Upper lobe of left lung (tissue), 6 donors: ENCODE measurements at regions not wholly inside any gene's neighbourhood (a gene's known extent, or its start where the extent isn't known, plus 50 kb on each side); places are given as distances from the start of the nearest gene placed in this dataset.

Source experiments
- ATAC-seq, 2 donors: fragments of 200-7000 bp; cut with Tn5 transposase; one replicate each; pipeline ENCODE4 v1.9.1; 2022; ENCODE audit warnings: mild to moderate bottlenecking in 2 of 2, moderate library complexity in 2 of 2; ENCODE audit not compliant: low FRiP score in 2 of 2
- DNase-seq, 2 donors: peaks; one replicate each; pipeline ENCODE4 v3.0.0-alpha.2; 2019 to 2020
- H3K27ac ChIP-seq, 4 donors: fragments of 200-600 bp; sonication (generic); one replicate each; pipeline ENCODE4 v1.5.1; 2016 to 2019
- H3K27me3 ChIP-seq, 4 donors: fragments of 200-600 bp; sonication (generic); one replicate each; pipeline ENCODE4 v1.5.1; 2017 to 2019
- H3K36me3 ChIP-seq, 4 donors: fragments of 200-600 bp; sonication (generic); one replicate each; pipeline ENCODE4 v1.5.1; 2016 to 2019
- H3K4me1 ChIP-seq, 4 donors: fragments of 200-600 bp; sonication (generic); one replicate each; pipeline ENCODE4 v1.5.1; 2018 to 2019
- H3K4me3 ChIP-seq, 4 donors: fragments of 200-600 bp; sonication (generic); one replicate each; pipeline ENCODE4 v1.5.1; 2017 to 2019; ENCODE audit warnings: mild to moderate bottlenecking in 2 of 4, moderate library complexity in 1 of 4
- H3K9me3 ChIP-seq, 4 donors: fragments of 200-600 bp; sonication (generic); one replicate each; pipeline ENCODE4 v1.5.1; 2018 to 2019
- EP300 ChIP-seq, 4 donors: sonication (generic); formaldehyde crosslinking; IDR thresholded peaks; one replicate each; pipeline ENCODE4 v1.5.1; 2017; ENCODE audit warnings: antibody characterized with exemption in 4 of 4, control low read depth in 2 of 4
- POLR2A ChIP-seq, 4 donors: fragments of 450-650 bp; IDR thresholded peaks; one replicate each; pipeline ENCODE4 v1.5.1; 2016 to 2017; ENCODE audit warnings: antibody characterized with exemption in 4 of 4, mild to moderate bottlenecking in 2 of 4
- POLR2AphosphoS5 ChIP-seq, 2 donors: sonication (generic); formaldehyde crosslinking; IDR thresholded peaks; one replicate each; pipeline ENCODE4 v1.5.1; 2017; ENCODE audit warnings: antibody characterized with exemption in 2 of 2
- WGBS, 2 donors: methylation state at CpG; one replicate each; pipeline ENCODE4 v1.1.5; 2017 to 2018; 5-methylcytosine and 5-hydroxymethylcytosine counted together
- TF ChIP-seq, protein P1 (sequence below), 6 experiments: fragments of 450-650 bp in 4 of 6; fragments of 200-600 bp in 2 of 6; sonication (generic) in 2 of 6; IDR thresholded peaks; one replicate each; pipeline ENCODE4 v1.5.1; 2016 to 2019; ENCODE audit warnings: antibody characterized with exemption in 6 of 6
- donor health status: DM: no; HTN: no; CAD: no; lungs with moderate emphysema.
- donor health status: DM: no; HTN: yes; CAD: no; lungs with severe emphysema.

- no peak for ATAC-seq
These were observed 475.8 kb upstream of the TMEM132C start for GRCh38 chr12:127791217-127791616.

DNA sequence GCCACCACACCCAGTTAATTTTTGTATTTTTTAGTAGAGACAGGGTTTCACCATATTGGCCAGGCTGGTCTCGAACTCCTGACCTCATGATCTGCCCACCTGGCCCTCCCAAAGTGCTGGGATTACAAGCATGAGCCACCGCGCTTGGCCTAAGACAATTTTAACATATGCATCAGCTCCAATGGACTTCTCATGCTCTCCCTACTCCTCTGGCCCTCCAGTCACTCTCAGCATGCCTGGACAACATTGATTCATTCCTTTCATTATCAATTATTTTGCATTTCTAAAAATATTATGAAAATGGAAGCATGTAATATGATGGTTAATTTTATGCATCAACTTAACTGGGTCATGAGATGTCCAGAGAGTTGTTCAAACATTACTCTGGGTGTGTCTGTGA lies 469.1 kb upstream of the TMEM132C start:
- WGBS, 2 donors = 79 to 80% methylated on average over 3 of the region's 3 CpGs
- DNase-seq (no peak), ATAC-seq (no peak)
- Histone ChIP-seq H3K27me3 (no peaks in the 10 kb centered on the region), H3K4me3 (no peak overlapping the region), H3K36me3 (no peaks in the 10 kb centered on the region), H3K9me3 (no peaks in the 10 kb centered on the region), H3K27ac (no peak overlapping the region), H3K4me1 (no peaks in the 10 kb centered on the region)
- TF ChIP-seq, protein P1, sequence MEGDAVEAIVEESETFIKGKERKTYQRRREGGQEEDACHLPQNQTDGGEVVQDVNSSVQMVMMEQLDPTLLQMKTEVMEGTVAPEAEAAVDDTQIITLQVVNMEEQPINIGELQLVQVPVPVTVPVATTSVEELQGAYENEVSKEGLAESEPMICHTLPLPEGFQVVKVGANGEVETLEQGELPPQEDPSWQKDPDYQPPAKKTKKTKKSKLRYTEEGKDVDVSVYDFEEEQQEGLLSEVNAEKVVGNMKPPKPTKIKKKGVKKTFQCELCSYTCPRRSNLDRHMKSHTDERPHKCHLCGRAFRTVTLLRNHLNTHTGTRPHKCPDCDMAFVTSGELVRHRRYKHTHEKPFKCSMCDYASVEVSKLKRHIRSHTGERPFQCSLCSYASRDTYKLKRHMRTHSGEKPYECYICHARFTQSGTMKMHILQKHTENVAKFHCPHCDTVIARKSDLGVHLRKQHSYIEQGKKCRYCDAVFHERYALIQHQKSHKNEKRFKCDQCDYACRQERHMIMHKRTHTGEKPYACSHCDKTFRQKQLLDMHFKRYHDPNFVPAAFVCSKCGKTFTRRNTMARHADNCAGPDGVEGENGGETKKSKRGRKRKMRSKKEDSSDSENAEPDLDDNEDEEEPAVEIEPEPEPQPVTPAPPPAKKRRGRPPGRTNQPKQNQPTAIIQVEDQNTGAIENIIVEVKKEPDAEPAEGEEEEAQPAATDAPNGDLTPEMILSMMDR (IDR thresholded peaks at IDR 0.05) = no peak
- TF ChIP-seq EP300 (IDR thresholded peaks at IDR 0.05) = no peak
- no peak for TF ChIP-seq POLR2AphosphoS5 (IDR thresholded peaks at IDR 0.05)
- TF ChIP-seq POLR2A (IDR thresholded peaks at IDR 0.05) = no peak

More at GRCh38 chr12:127791217-127791616, 475.8 kb upstream of the TMEM132C start:
- no peak for TF ChIP-seq POLR2AphosphoS5 (IDR thresholded peaks at IDR 0.05)
- TF ChIP-seq, protein P1 (IDR thresholded peaks at IDR 0.05) = no peak
- no peak for TF ChIP-seq EP300 (IDR thresholded peaks at IDR 0.05)
- TF ChIP-seq POLR2A (IDR thresholded peaks at IDR 0.05) = no peak
- H3K4me3 ChIP-seq = no peak overlapping the region
- H3K36me3 ChIP-seq = no peaks in the 10 kb centered on the region
- H3K9me3 ChIP-seq = no peaks in the 10 kb centered on the region
- no peaks in the 10 kb centered on the region for H3K4me1 ChIP-seq
- WGBS, 2 donors = 82 to 83% methylated on average over 7 of the region's 7 CpGs
- H3K27me3 ChIP-seq = no peaks in the 10 kb centered on the region
- no peak overlapping the region for H3K27ac ChIP-seq
- DNase-seq = no peak

- ATAC-seq (no peak), DNase-seq (no peak)
- H3K27me3 ChIP-seq = no peaks in the 10 kb centered on the region
- no peak overlapping the region for H3K27ac ChIP-seq
- TF ChIP-seq, protein P1 (IDR thresholded peaks at IDR 0.05) = no peak
- TF ChIP-seq POLR2AphosphoS5 (IDR thresholded peaks at IDR 0.05) (no peak), EP300 (IDR thresholded peaks at IDR 0.05) (no peak), POLR2A (IDR thresholded peaks at IDR 0.05) (no peak)
- H3K4me3 ChIP-seq = no peak overlapping the region
- H3K4me1 ChIP-seq = no peaks in the 10 kb centered on the region
- H3K36me3 ChIP-seq = no peaks in the 10 kb centered on the region
- H3K9me3 ChIP-seq = no peaks in the 10 kb centered on the region
- WGBS, 2 donors = 86 to 93% methylated on average over 6 of the region's 6 CpGs
These were observed 464.7 kb upstream of the TMEM132C start for GRCh38 chr12:127802271-127802670.

GRCh38 chr12:127803545-127803944 lies 463.4 kb upstream of the TMEM132C start:
- TF ChIP-seq POLR2AphosphoS5 (IDR thresholded peaks at IDR 0.05) (no peak), POLR2A (IDR thresholded peaks at IDR 0.05) (no peak), EP300 (IDR thresholded peaks at IDR 0.05) (no peak)
- TF ChIP-seq, protein P1 (IDR thresholded peaks at IDR 0.05) = no peak
- Histone ChIP-seq H3K9me3 (no peaks in the 10 kb centered on the region), H3K4me1 (no peaks in the 10 kb centered on the region), H3K36me3 (no peaks in the 10 kb centered on the region), H3K27me3 (no peaks in the 10 kb centered on the region), H3K4me3 (no peak overlapping the region), H3K27ac (no peak overlapping the region)
- 45 to 52% methylated on average over 3 of the region's 3 CpGs for WGBS, 2 donors
- DNase-seq (no peak), ATAC-seq (no peak)

- Histone ChIP-seq H3K27ac (no peak overlapping the region), H3K4me3 (no peak overlapping the region), H3K36me3 (no peaks in the 10 kb centered on the region), H3K4me1 (peaks cover 0 to 6% (median 0%) of the 10 kb centered on the region in 4 donors), H3K9me3 (no peaks in the 10 kb centered on the region), H3K27me3 (no peaks in the 10 kb centered on the region)
- TF ChIP-seq POLR2AphosphoS5 (IDR thresholded peaks at IDR 0.05) (no peak), EP300 (IDR thresholded peaks at IDR 0.05) (no peak), POLR2A (IDR thresholded peaks at IDR 0.05) (no peak)
- TF ChIP-seq, protein P1 (IDR thresholded peaks at IDR 0.05) = no peak
- WGBS, 2 donors = 24 to 38% methylated on average over 1 of the region's 1 CpG
- DNase-seq (no peak), ATAC-seq (peak in 1 of 2 donors; percentile 84)
These were observed 457.7 kb upstream of the TMEM132C start for GRCh38 chr12:127809275-127809674.
